HG02870 (cell line): ENCODE measurements at regions not wholly inside any gene's neighbourhood (a gene's known extent, or its start where the extent isn't known, plus 50 kb on each side); places are given as distances from the start of the nearest gene placed in this dataset.
"Not testable (repeated sequence)": the region's sequence is repeated elsewhere in the genome, so short reads cannot be mapped to it uniquely, and the experiment has no call there.

Source experiments
- ATAC-seq: cut with Tn5 transposase; IDR thresholded peaks from one replicate; pipeline ENCODE4 v1.9.1; 2021; ENCODE audit warnings: mild to moderate bottlenecking, moderate library complexity; ENCODE audit not compliant: unreplicated experiment

- ATAC-seq, result no peak
Observed at GRCh38 chr4:138460477-138461414, 218.6 kb upstream of the SLC7A11 start.

- no peak for ATAC-seq
Observed at GRCh38 chr4:138458751-138459150, 216.6 kb upstream of the SLC7A11 start.

DNA sequence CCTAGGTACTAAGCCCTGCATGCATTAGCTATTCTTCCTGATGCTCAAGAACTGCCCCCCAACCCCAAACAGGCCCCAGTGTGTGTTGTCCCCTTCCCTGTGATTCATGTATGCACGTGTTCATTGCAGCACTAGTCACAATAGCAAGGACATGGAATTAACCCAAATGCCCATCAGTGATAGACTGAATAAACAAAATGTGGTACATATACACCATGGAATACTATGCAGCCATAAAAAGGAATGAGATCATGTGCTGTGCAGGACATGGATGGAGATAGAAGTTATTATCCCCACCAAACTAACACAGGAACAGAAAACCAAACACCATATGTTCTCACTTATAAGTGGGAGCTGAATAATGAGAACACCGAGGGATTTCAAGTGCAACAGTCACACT lies 214.2 kb upstream of the SLC7A11 start:
- ATAC-seq, result not testable (repeated sequence)

DNA sequence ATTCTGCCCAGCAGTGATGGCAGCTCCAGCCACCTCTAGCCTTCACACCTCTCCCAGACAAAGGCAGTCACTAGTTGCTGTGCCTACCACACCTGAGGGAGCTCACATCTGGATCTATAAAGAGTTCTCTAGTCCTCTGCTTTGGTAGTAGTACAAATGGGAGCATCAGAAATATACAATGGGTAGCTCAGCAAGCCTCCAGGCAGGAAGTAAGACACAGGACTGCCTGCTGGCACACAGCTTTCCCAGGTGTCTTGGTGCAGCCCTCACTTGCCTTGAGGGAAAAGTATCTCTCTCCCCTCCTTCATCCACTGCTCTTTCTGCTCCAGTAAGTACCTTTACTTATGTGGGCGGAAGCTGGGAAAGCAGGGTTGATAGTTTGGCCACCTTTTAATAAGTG lies 212.9 kb upstream of the SLC7A11 start:
- ATAC-seq, result no peak

DNA sequence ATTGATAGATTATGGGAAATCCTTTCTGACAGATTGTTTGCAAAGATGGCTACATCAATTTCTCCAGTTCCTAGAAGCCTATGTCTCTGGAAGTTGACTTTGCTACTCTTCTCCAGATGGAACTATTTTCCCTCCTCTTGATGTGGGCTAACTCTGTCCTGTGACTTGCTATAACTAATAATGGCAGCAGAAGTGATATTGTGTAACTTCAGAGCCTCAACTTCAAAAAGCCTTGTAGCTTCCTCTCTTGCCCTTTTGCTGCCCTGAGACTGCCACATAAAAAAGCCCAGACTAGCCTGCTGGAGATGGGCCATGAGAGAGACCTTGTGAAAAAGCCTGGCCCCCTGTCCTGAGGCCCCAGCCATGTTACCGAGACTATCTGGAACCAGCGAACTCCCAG lies 210.7 kb upstream of the SLC7A11 start:
- no peak for ATAC-seq

- ATAC-seq, result no peak
Observed at GRCh38 chr4:138451276-138451663, 209.1 kb upstream of the SLC7A11 start.

- ATAC-seq, result no peak
Observed at GRCh38 chr4:138450546-138451275, 208.6 kb upstream of the SLC7A11 start.

DNA sequence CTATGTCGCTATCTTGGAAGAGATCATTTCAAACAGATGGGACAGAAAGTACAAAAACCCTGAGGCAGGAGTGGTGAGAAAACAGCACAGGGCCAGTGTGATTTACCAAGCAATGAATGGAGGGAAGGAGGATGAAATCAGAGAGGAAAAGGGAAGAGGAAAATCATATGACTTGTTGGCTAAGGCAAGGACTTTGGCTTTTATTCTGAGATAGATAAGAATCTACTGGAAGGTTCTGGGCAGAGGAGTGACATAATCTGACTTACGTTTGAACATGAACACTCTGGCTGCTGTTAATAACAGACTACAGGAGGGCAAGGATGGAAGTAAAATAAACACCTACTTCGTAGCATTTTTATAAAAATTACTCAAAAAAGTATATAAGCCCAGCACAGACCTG lies 207.8 kb upstream of the SLC7A11 start:
- ATAC-seq, result no peak

GRCh38 chr4:138448169-138448568 lies 206.0 kb upstream of the SLC7A11 start:
- no peak for ATAC-seq

GRCh38 chr4:138446456-138446855 lies 204.3 kb upstream of the SLC7A11 start:
- no peak for ATAC-seq

DNA sequence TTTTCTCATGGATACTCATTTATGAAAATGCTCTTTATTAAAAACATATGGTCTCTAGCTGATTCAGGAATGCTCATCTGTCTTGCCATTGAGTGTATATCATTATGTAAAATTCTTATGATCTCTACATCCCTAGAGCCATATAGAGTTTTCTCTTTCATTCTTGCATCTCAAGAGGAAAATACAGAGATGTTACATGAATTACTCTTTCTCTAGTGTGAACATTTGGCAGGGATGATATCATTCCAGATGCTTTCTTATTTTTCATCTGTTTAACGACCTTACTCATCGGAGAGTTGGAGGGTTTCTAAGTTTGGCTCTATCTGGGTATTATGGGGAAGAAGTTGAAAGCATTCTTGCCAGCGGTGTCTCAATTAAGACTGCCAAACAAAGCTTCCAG lies 202.9 kb upstream of the SLC7A11 start:
- ATAC-seq, result no peak

- ATAC-seq, result no peak
Observed at GRCh38 chr4:138444260-138444659, 202.1 kb upstream of the SLC7A11 start.

DNA sequence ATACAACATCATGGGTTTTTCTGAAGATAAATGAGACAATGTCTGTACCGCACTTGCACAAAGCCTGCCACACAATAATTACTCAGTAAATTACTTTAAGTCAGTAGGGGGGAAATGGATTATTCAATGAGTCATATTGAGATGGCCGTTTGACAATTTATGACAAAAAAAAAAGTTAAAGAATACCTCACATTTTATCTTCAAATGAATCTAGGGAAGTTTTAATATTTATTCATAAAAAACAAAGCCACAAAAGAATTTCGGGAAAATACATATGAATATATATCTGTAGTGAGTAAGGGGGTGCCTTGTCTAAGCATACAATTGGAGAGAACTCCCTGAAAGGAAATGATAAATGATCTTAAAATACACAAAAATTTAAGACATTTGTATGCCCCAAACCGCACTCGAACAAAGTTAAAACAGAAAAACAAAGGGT lies 197.0 kb upstream of the SLC7A11 start:
- no peak for ATAC-seq

- ATAC-seq, result no peak
Observed at GRCh38 chr4:138438608-138439007, 196.5 kb upstream of the SLC7A11 start.

DNA sequence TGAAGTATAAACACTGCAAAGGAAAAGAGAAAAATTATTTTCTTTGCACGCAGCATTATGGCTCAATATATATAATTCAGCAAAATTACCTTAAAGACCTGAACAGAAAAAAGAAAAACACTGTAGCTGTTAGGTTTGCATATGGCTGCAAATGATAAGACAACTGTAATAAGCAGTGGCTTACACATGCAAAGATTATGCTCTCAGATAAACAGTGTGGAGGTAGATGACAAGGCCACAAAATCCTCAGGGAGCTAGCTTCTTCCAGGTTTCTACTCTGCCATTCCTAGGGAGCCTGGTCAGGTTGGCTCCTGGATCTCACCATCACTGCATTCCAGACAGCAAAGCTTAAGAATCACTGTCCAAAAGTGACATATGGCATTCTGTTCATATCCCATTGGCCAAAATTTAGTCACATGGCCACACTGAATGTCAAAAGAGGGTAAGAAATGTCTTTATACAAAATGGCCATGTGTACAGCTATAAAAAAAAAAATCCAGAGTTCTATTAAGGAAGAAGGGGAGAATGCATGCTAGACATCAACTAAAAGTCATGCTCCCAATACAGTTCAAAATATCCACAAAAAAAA lies 195.2 kb upstream of the SLC7A11 start:
- no peak for ATAC-seq

- ATAC-seq, result not testable (repeated sequence)
Observed at GRCh38 chr4:138435733-138436132, 193.6 kb upstream of the SLC7A11 start.

DNA sequence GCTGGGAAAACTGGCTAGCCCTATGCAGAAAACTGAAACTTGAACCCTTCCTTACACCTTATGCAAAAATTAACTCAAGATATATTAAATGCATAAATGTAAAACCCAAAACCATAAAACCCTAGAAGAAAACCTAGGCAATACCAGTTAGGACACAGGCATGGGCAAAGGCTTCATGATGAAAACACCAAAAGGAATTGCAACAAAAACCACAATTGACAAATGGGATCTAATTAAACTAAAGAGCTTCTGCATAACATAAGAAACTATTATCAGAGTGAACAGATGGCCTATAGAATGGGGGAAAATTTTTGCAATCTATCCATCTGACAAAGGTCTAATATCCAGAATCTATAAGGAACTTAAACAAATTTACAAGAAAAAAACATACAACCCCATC lies 192.9 kb upstream of the SLC7A11 start:
- not testable (repeated sequence) for ATAC-seq

- no peak for ATAC-seq
Observed at GRCh38 chr4:138428611-138429010, 186.5 kb upstream of the SLC7A11 start.

DNA sequence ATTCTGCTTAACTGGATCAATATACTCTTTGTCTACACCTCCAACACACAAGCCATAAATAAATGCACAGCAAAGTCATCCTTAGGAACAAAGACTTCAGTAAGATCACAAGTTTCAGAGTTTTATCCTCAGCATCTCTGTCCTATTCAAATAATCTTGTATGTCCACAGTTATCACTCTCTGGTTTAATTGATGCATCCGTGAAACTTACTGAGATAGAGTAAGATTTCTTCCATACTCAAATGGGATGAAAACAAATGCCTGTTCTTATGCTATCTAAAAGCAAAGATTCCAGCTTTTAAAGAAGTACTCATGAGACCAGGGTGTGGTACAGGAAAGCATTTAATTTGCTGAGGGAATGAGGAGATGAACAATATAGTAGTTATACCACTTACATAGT lies 184.6 kb upstream of the SLC7A11 start:
- no peak for ATAC-seq

GRCh38 chr4:138420471-138420870 lies 178.3 kb upstream of the SLC7A11 start:
- no peak for ATAC-seq

DNA sequence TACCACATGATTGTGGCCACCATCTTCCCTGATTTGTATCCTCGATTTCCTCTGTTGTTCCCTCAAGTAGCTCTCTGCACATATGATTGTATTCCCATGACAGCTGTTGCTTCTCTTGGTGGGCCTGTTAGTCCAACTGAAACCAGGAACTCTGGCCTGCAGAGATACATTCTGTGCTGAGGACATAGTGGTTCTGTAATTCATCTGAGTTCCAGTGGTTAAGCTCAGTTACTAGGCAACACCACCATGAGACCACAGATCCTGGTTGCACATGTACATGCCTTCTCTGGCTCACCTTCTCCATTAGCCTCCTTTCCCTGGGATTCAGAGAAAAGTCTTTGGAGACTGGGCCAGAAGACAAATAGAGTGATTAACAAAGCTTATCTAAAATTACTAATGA lies 172.1 kb upstream of the SLC7A11 start:
- ATAC-seq, result no peak

- ATAC-seq, result no peak
Observed at GRCh38 chr4:138413273-138413672, 171.1 kb upstream of the SLC7A11 start.
